Prostate gland (tissue), 2 donors: ENCODE measurements at regions not wholly inside any gene's neighbourhood (a gene's known extent, or its start where the extent isn't known, plus 50 kb on each side); places are given as distances from the start of the nearest gene placed in this dataset.

Source experiments
- DNase-seq: peaks from one replicate; pipeline ENCODE4 v3.0.0-alpha.2; 2019; ENCODE audit warnings: low spot score
- H3K27ac ChIP-seq, 2 donors: fragments of 200-600 bp; sonication (generic); 2 replicates each; pipeline ENCODE4 v1.5.1; 2017 to 2019
- H3K27me3 ChIP-seq: fragments of 200-600 bp; sonication (generic); replicated peaks from 2 replicates; pipeline ENCODE4 v1.5.1; 2019; ENCODE audit not compliant: insufficient read depth
- H3K36me3 ChIP-seq, 2 donors: fragments of 200-600 bp; sonication (generic); 1 replicate in 1 of 2; 2 replicates in 1 of 2; pipeline versions ENCODE4 v1.5.1 to v1.8.1; 2017 to 2019
- H3K4me1 ChIP-seq: fragments of 200-600 bp; sonication (generic); replicated peaks from 2 replicates; pipeline ENCODE4 v1.5.1; 2019
- H3K4me3 ChIP-seq, 2 donors: fragments of 200-600 bp; sonication (generic); 2 replicates each; pipeline ENCODE4 v1.5.1; 2017 to 2019
- H3K9me3 ChIP-seq: fragments of 200-600 bp; sonication (generic); 2 replicates; pipeline ENCODE4 v1.5.1; 2017
- CTCF ChIP-seq, 4 experiments: fragments of 200-600 bp in 2 of 4; fragments of 450-650 bp in 2 of 4; sonication (generic) in 2 of 4; IDR thresholded peaks; 1 replicate in 3 of 4; 2 replicates in 1 of 4; pipeline ENCODE4 v1.5.1; 2016 to 2019; ENCODE audit warnings: antibody characterized with exemption in 4 of 4, mild to moderate bottlenecking in 2 of 4, moderate library complexity in 2 of 4
- POLR2A ChIP-seq: fragments of 450-650 bp; IDR thresholded peaks from one replicate; pipeline ENCODE4 v1.6.1; 2016; ENCODE audit warnings: antibody characterized with exemption, mild to moderate bottlenecking
- POLR2AphosphoS5 ChIP-seq: sonication (generic); formaldehyde crosslinking; IDR thresholded peaks from one replicate; pipeline ENCODE4 v1.6.1; 2017; ENCODE audit warnings: antibody characterized with exemption
- WGBS: methylation state at CpG from one replicate; pipeline ENCODE4 v1.1.5; 2018; 5-methylcytosine and 5-hydroxymethylcytosine counted together
- intact Hi-C: fragments of 100-400 bp; cut with DNase I; formaldehyde crosslinking; loops from one replicate; pipeline ENCODE4 v1.14.2; 2022

GRCh38 chr17:14701886-14702285 is 401.0 kb downstream of the HS3ST3B1 start:
- DNase-seq = no peak

GRCh38 chr17:14699574-14700185 is 398.8 kb downstream of the HS3ST3B1 start:
- WGBS = 36% methylated on average over 1 of the region's 1 CpG
- Histone ChIP-seq H3K4me3 (no peak overlapping the region), H3K27ac (no peak overlapping the region), H3K36me3 (no peaks in the 10 kb centered on the region), H3K4me1 (peaks cover 3% of the 10 kb centered on the region), H3K27me3 (no peaks in the 10 kb centered on the region), H3K9me3 (no peaks in the 10 kb centered on the region)
- TF ChIP-seq POLR2A (no peak), CTCF (IDR thresholded peaks at IDR 0.05) (no peak), POLR2AphosphoS5 (no peak)
- no peak for DNase-seq
- intact Hi-C loops = no loop called here

More at GRCh38 chr17:14701886-14702285, 401.0 kb downstream of the HS3ST3B1 start:
- no peak overlapping the region for H3K27ac ChIP-seq
- H3K27me3 ChIP-seq = no peaks in the 10 kb centered on the region
- H3K9me3 ChIP-seq = no peaks in the 10 kb centered on the region
- TF ChIP-seq POLR2A = no peak
- no peak for TF ChIP-seq CTCF (IDR thresholded peaks at IDR 0.05)
- no peak for TF ChIP-seq POLR2AphosphoS5
- H3K4me1 ChIP-seq = peaks cover 3% of the 10 kb centered on the region
- H3K4me3 ChIP-seq = no peak overlapping the region
- H3K36me3 ChIP-seq = no peaks in the 10 kb centered on the region
- intact Hi-C loops = no loop called here
- WGBS = 100% methylated on average over 1 of the region's 1 CpG

GRCh38 chr17:14693382-14693781 is 392.5 kb downstream of the HS3ST3B1 start:
- DNase-seq = no peak
- Histone ChIP-seq H3K27ac (no peak overlapping the region), H3K36me3 (no peaks in the 10 kb centered on the region), H3K27me3 (no peaks in the 10 kb centered on the region), H3K4me1 (no peaks in the 10 kb centered on the region), H3K9me3 (no peaks in the 10 kb centered on the region), H3K4me3 (no peak overlapping the region)
- 65% methylated on average over 1 of the region's 1 CpG for WGBS
- intact Hi-C loops = no loop called here
- TF ChIP-seq POLR2AphosphoS5 (no peak), POLR2A (no peak), CTCF (IDR thresholded peaks at IDR 0.05) (no peak)

- intact Hi-C loops = no loop called here
- 88% methylated on average over 2 of the region's 2 CpGs for WGBS
- no peak overlapping the region for H3K4me3 ChIP-seq
- H3K27ac ChIP-seq = no peak overlapping the region
- no peaks in the 10 kb centered on the region for H3K36me3 ChIP-seq
- no peaks in the 10 kb centered on the region for H3K27me3 ChIP-seq
- no peak for DNase-seq
- H3K9me3 ChIP-seq = no peaks in the 10 kb centered on the region
- TF ChIP-seq POLR2A (no peak), CTCF (IDR thresholded peaks at IDR 0.05) (no peak), POLR2AphosphoS5 (no peak)
- no peaks in the 10 kb centered on the region for H3K4me1 ChIP-seq
These were observed 389.8 kb downstream of the HS3ST3B1 start for GRCh38 chr17:14690704-14691103.

DNA sequence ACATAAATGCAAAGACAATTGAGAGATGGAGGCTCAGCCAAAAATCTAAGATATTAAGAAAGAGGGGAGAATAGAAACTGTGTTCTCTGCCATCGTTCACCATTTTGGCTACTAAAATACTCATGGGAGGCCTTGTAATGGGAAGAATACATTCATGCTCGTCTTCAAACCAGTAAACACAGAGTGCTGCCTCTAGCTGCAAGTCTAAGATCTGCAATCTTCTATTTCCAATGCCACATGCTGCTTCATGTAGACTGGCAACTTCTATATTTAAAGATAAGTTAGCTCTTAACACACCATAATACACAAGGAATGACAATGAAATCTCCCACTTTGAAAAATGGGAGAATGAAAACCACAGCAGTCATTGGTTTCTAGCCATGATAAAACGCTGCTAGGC is 387.3 kb downstream of the HS3ST3B1 start:
- 82% methylated on average over 3 of the region's 3 CpGs for WGBS
- H3K4me3 ChIP-seq = no peak overlapping the region
- no peaks in the 10 kb centered on the region for H3K36me3 ChIP-seq
- no peaks in the 10 kb centered on the region for H3K4me1 ChIP-seq
- no peak overlapping the region for H3K27ac ChIP-seq
- intact Hi-C loops = no loop called here
- no peak for TF ChIP-seq POLR2AphosphoS5
- TF ChIP-seq POLR2A = no peak
- no peak for TF ChIP-seq CTCF (IDR thresholded peaks at IDR 0.05)
- DNase-seq = no peak
- H3K27me3 ChIP-seq = no peaks in the 10 kb centered on the region
- H3K9me3 ChIP-seq = no peaks in the 10 kb centered on the region
